Stimulated activated CD4-positive, alpha-beta T cell treated with anti-CD3 and anti-CD28 coated beads, Interleukin-2, amount 100 ng/mL, for 4 hours (primary cell): ENCODE measurements at regions not wholly inside any gene's neighbourhood (a gene's known extent, or its start where the extent isn't known, plus 50 kb on each side); places are given as distances from the start of the nearest gene placed in this dataset.
"Not testable (repeated sequence)": the region's sequence is repeated elsewhere in the genome, so short reads cannot be mapped to it uniquely, and the experiment has no call there.

Source experiments
- DNase-seq: peaks from one replicate; pipeline ENCODE4 v3.0.0-alpha.2; 2020; ENCODE audit warnings: low read depth

DNA sequence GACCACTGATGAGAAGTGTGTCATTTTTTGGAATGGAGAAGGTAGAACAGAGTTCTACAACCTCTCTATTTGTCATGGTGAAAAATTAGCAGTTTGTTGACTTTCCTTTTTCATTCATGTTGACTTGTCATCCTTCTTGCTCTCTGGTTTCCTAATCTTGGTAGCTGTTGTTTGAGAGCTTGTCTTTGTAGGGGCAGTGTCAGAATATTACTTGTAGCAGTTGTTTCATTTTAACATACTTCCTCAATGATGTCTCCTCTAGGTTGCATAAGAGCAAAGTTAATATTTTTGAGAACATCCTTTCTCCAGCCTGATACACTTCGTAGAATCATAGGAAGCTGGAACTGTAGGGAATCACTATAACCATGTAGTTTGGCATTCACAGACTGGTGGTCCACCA lies 368.2 kb upstream of the FANCL start:
- DNase-seq = no peak

DNA sequence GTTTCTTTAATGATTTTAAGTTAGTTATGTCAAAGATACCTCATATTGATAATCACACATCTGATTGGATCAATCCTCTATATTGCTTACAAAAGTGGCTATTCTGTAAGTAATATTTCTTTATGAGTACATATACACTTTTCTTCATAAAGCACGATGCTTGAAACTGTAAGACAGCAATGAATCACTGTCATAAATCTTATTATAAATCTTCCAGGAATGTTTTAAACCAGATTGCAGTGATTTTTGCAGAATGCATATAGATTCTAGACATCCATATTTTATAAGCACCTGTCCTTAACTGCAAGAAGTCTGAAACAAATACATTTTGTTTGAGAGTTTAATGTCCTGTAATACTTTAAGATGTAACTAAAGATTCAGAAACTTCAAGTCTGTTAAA lies 367.0 kb upstream of the FANCL start:
- no peak for DNase-seq

DNA sequence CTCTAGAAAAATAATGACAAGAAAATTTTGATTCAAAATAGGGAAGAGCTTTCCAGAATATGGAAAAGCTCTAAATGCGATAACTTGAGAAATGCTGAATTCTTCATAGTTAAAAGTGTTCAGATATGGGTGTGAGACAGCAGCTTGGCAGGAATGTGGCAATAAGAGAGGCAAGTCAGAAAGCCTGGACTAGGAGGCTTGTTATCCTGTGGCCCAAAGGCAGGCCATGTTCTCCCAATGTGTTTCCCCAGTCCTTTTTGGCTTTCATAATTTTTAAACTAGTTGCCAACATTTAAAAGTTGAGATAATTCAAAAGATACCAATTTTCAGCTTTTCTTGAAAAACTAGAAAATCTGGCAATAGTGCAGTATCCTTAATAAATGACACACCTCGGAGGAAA lies 366.3 kb upstream of the FANCL start:
- DNase-seq = no peak

DNA sequence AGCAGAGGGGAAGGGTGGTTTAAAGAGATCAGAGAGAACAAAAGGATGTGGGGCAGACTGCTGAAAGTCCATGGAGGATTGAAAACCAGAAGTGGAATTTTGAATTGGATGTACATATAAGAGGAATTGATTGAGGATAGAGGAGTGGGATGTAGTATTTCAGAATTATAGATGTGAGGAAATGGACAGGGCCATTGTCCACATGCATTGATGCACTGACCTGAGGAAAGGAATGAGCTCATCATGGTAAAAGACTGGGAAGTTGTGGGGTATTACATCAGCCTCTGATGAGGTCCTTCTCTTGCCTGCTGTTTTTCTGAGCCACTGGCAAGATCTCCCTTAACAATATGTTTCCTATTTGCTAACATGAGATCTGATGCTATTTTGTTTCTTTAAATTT lies 365.7 kb upstream of the FANCL start:
- DNase-seq = no peak

DNA sequence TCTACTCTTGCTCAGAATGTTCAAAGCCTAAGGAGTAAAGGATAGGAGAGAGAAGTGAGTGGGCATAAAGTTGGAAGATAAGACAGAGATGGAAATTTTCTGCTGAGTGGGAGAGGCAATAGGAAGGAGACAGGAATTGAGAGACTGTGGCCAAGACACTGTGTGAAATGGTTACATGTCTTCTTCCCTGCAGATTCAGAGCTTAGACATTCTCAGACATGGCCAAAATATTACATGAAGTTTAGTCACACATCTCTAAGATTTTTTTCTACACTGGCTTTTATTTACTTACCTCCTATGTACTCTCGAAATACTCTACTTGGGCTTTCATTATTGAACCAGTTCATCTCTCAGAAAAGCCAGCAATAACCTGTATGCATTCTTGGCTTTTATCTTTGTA lies 363.0 kb upstream of the FANCL start:
- DNase-seq = no peak

DNA sequence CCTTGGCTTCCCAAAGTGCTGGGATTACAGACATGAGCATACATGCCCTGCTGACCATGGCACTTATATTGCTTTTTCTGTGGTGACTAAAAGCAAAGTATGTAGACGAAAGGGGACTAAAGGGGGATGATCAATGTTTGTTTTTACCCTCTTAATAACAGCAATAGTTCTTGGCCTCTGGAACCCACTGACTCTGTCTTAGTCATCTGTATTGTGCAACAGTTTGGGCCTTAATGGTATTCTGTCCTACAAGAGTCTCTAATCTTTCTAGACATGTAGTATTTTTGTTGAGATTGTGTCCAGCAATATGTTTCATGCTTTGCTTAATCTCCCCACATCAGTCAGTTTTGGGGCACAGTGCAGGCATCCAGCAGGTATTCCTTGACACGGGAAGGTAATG lies 359.9 kb upstream of the FANCL start:
- no peak for DNase-seq

DNA sequence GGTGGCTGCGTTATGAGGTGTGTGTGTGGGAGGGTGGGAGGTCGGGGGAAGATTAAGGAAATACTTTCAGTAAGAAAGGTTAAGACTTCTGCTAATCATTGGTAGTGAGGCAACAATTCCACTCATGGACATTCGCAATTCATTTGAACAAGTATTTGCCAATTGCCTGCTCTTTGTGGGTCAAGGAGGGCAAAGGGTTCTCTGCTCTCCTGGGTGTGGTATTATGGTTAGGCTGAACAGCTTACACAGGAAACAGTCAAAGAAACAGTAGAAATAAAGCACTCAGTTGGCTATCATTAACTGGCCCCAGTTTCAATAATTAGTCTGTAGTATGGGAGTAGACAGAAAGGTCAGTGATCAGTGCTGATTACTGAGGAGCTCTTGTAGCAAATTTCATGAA lies 357.0 kb upstream of the FANCL start:
- no peak for DNase-seq

DNA sequence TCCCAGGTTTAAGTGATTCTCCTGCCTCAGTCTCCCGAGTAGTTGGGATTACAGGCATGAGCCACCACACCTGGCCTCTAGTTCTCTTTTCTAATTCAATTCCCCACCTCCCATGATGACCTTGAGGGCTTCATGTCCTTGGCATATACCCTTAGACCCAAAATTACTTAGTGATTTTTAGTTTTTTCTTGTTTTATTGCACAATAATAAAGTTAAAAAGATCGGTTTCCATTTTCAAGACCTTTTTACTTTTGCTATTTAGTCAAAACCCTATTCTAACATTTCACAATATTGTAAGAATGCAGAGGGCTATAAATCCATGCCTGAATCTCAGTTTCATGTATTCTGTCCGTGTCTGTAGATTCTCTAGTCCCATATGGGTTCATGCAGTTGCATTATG lies 354.6 kb upstream of the FANCL start:
- no peak for DNase-seq

DNA sequence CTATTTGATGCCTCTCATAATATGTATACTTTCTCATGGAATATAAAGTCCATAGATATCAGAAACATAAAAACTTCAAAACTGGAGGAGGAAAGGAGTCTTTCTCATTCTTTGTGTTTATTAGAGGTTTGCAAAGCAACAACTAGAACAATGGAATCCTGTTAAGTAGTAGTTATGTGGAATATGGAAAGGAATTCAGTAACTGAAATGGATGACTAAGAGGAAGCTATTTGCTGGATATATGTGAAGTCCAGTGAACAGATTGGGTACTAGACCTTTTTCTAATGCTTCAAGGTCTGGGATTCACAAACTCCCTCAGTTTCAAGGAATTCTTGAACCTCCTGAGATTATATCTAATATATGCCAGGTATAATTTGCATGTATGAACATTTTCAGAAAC lies 353.6 kb upstream of the FANCL start:
- no peak for DNase-seq

DNA sequence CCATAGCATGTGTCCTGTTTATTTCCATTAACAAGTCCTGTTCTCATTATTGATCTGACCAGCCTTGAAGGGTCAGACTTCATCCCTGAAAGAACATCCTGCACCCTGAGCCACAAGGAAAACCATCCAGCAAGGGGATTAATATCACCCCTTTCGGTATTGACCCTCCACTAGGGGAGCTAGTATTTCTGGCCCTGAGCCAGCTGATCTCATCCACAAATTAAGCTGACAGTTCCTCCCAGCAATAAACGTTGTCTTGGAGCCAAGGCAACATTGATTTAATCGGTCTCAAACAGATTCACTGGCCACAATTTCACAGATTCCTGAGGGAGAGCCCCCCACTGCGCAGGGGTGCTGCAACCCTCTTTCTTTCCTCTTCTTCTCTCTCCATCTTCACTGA lies 353.1 kb upstream of the FANCL start:
- DNase-seq = no peak

DNA sequence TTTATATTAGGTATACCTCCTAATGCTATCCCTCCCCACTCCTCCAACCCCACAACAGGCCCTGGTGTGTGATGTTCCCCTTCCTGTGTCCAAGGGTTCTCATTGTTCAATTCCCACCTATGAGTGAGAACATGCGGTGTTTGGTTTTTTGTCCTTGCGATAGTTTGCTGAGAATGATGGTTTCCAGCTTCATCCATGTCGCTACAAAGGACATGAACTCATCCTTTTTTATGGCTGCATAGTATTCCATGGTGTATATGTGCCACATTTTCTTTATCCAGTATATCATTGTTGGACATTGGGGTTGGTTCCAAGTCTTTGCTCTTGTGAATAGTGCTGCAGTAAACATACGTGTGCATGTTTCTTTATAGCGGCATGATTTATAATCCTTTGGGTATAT lies 345.1 kb upstream of the FANCL start:
- DNase-seq = not testable (repeated sequence)

DNA sequence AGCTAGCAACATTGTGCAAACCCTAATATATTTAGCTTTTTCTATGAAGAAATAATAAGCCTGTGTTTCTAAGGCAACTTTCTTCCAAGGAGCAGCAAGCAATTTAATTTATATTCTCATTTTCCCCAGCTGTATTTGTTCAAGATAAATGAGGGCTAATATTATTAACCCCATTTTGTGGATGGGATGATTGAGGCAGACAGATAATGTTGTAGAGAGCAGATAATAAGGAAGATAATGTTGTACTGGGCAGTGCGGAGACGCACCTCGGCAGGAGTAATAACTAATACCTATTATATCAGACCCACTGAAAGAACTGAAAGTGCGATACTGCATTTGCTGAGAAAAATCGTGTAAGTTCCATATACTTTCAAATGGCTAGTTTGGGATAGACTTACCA lies 344.1 kb upstream of the FANCL start:
- no peak for DNase-seq

DNA sequence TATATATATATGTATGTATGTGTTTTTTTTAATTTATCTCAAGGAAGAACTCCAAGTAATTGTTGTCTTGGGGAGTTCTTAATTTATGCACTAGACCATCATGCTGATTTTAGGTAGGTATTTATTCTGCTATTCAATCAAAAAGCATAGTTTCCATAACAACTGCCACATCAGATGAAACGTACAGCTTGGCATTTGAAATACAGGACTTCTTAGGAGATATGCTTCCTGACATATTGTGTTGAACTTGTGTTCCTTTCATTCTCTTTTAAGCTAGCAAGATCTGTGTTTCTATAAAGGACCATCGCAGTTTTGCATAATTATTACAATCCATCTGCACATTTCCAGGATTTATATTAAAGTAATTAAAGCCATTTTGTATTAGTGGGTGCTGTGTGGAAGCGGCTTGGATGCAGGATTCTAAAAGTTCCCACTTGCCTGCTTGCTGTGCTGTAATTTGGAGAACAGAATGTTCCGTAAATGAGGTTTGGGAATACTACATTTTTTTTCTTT lies 343.5 kb upstream of the FANCL start:
- DNase-seq = no peak

DNA sequence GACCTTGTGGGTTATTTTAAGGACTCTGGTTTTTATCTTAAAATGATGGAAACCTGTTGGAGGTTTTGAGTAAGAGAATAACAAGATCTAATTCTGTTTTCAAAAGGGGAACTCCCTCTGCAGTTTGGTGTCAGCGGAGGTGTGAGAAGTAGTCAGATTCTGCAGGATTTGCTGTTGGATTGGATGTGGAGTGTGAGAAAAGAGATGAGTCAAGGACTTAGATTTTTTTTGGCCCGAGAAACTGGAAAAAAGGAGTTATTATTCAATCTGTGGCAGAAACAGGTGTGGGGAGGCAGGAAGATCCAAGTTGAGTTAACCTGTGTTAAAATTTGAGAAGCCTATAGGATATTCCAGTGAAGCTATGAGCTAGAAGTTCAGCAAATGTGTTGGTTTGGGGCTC lies 337.2 kb upstream of the FANCL start:
- DNase-seq = no peak

DNA sequence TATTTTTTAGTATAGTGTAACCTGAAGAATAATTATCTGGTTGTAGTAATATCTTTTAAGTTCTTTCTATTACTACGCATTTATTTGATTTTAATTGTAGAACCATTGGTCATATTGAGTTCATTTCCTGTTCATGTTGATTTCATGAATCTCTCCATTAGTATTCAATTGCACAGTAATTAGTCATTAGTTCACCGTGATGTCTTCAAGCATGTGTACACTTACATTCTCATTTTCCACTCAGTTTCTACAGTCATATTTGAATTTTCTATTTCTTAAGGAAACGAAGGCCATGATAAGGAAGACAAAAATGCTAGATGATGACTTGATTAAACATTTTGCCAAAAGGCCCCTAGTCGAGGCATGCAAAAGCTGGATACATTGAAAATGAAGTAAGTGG lies 333.7 kb upstream of the FANCL start:
- no peak for DNase-seq

DNA sequence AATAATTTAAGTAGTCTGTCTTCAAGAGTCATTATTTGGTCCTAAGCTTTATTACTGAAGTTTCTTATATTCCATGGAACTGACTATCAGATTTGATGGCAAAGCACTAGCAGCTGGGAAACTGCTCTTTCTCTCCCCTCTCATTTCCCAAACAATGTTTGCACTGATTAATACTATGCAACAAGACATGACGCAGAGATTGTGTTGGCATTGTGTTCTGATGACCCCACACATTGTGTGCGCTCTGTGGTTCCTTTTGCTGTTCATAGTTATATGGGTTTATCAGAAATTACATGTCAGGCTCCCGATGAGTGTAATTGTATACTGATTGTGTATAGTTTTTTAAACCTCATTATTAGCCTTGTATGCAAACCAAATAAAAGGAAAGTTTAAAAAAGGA lies 331.6 kb upstream of the FANCL start:
- DNase-seq = no peak

DNA sequence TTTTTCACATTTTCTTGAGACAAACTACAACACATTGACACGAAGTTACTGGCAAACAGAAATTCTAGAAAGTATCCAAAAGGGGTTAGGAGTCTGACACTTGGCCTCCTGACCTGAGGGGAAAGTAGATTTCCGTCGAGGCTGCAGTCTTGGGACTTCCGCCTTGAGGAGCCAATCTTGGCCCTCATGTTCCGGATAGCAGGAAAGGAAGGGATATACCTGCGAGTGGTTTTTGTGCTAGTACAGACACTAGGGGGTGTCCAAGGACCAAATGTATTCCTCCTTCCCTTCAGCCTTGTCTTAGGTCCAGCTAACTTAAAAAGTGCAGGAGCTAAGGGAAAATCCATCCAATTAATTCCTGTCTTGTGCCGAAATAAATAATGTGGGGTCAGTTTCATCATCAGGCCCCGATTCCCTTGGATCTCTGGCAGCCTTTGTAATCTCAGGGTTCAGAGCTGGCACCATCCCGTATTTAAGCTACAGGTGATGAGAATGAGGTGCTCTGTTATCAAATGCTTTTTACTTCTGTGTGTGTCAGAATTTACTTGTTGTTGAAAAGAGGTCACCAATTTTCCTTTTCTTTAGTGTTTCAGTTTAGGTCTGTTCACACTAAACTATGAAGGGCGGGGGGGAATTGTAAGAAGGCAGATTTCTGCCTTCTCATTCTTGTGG lies 330.2 kb upstream of the FANCL start:
- DNase-seq = no peak

DNA sequence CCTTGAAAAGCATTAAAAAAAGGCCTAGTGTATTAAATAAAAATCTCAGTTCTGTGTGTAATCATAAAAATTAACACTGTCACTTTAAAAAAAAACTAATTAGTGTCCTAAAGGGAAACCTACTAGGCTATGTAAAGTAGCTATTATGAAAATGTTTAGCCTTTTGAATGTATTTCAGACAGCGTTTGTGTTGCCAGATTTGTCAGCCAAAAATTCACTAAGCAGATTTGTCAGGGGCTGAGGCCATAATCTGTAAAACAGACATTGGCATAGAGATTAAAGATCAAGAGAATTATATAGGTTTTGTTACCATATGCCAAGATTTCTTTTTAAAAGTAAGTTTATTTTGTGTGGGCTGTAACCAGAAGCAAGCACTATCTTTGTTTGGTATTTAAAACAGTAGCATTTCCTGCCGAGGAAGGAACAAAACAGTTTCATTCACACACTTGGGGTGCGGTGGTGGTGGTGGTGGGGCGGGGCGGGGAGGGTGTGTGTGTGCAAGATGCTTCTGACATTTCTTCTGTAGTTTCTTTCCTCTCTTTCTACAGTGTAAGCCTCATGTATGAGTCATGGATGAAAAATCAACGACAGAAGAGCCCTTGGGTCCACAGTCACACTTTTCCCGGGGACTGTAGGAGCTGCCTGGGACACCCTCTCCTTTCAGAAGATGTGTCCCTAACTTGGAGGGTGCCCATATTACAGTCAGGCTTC lies 328.5 kb upstream of the FANCL start:
- no peak for DNase-seq

DNA sequence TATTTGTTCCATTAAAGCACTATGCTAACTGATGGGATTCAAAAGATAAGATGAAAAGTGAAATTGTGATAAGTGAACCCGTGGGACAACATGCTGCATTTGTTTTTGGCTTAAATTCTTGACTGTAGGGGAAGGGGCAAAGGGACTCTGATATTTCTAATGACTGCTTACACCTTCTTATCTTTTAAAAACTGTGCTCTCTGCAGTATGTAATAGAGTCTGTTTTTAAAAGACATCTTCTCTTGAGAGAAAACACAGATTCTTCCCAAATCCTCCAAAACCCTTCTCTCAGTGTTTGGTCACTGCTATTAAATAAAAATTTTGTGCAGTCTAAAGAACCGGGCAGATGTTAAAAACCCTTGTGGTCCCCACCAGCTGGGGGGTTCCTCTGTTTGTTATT lies 327.8 kb upstream of the FANCL start:
- DNase-seq = no peak

DNA sequence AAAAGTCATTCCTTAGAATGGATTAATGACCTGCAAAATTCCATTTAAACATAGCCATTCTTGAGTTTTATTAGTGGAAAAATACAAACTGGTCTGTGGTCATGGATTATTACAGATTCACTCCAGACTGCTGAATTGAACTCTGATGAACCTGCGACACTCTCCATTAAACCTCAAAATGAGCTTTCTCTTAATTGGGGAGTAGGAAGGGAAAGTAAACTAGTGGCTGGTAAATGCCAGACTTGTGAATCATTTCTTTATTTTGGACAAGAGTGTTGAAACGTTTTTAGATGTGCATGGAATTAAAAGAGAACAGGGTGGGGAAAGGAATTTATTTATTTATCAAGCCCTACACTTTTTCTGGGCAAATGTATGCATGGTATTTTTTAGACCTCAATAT lies 321.2 kb upstream of the FANCL start:
- DNase-seq = no peak

DNA sequence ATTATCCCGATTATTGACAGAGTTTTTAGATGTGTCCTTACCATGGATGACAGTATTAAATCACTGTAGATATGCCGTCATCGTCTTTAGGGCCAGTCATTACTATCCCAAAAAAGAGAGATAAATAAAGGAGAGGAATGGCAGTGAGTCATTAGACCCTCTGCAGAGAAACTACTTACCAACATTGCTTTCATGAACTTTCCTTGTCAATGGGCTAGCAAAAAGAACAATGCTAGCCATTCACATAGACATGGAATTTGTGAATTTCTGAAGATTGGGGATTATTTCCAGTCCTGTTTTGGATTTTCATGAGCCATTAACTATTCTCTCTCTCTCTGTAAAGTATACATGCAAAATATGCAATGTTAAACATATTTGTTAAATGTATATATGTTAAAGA lies 319.4 kb upstream of the FANCL start:
- DNase-seq = no peak

DNA sequence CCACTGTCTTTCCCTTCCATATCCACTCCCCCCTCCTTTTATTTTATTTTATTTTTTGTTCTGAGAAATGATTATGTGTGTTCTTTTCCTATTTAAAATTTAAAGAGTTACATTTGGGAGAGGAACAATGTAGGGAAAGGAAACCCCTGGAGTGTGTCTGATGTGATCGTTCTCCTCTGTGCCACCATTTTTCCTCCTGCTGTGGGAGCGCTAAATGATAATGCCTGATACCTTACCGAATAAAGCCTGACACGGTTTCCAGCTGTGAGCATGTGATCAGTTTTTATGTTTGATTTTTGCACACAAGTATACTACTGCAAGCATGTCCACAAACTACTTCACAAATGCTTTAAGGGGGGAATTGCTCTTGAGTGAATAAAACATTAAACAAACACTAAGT lies 317.8 kb upstream of the FANCL start:
- DNase-seq = no peak

DNA sequence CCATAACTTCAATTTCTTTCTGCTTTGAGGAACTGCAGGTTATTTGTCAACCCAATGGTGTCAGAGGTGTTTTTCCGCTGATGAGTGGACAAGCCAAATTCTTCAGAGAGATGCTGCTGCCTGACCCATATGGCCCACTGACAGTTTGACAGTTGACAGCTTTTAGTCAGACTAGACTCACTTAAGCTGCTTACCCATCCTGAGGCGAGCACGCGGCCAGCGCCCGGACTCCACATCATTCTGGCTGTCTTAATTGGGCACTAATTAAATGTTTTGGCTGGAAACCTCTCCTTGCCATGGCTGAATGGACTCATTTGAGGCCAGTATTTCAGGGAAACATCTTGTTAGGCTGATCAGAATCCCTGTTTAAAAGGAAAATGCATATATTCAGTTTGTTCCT lies 316.1 kb upstream of the FANCL start:
- DNase-seq = no peak

DNA sequence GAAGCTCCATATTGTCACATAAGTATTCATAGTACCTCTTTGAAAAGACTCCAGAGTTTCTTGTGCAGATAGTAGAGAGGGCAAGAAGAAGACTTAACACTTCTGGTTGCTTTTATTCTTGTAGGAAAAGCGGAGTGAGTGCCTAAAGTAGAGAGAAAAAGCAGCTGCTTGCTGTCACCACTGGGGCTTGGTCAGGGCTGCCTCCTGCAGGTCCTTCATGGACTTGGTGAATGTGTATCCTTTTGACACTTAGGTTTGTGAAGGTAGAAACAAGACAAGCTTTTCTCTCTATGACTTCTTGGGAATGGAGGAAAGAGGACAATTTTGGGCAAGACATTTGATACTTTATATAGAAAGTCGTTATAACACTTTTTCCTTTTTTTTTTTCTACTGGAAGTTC lies 312.8 kb upstream of the FANCL start:
- no peak for DNase-seq
